ENCODE measurements at regions not wholly inside any gene's neighbourhood (a gene's known extent, or its start where the extent isn't known, plus 50 kb on each side); places are given as distances from the start of the nearest gene placed in this dataset.

DNA sequence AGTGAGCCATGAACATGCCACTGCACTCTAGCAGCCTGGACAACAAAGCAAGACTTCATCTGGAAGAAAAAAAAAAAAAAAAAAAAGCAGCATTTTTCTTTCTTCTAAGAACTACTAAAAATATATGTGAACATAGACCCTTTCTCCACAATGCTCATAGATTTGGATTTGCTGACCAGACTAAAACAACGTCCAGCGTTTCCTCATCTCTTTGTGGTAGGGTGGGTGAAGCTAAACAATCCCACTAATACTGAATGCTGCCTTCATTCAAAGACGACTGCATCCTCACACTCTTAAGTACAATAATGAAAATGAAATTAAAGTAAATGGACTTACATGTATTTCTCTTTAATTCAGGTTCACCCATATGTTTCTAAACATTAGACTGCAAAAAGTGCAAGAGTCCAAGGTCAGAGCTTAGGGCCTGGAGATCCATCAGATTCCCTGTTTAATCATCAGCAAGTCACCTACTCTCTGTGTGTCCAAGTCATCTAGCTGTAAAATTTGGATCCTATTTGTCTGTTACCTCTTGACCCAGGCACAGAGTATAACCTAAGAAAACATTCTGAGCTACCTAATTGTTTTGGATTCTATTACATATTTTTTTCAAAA is 99.4 kb upstream of the NHSL1 start:
- no peak overlapping the region for H3K4me3 ChIP-seq (ENCODE audit: low read depth in 1 of 3, low read length in 3 of 3)
- H3K27me3 ChIP-seq (ENCODE audit: control insufficient read depth in 4 of 4, insufficient read depth in 4 of 4, low read length in 3 of 4) = no peaks in the 10 kb centered on the region
- H3K9ac ChIP-seq (ENCODE audit: low read depth in 1 of 2, low read length in 2 of 2) = no peak overlapping the region
- H3K4me1 ChIP-seq (ENCODE audit: control insufficient read depth in 4 of 4, insufficient read depth in 4 of 4, low read length in 3 of 4) = peaks cover 17 to 50% (median 39%) of the 10 kb centered on the region in 4 donors
- H3K9me3 ChIP-seq (ENCODE audit: control insufficient read depth in 4 of 4, low read length in 3 of 4) = no peaks in the 10 kb centered on the region
- no peak for DNase-seq (ENCODE audit: low spot score)
- no peaks in the 10 kb centered on the region for H3K36me3 ChIP-seq (ENCODE audit: control insufficient read depth in 4 of 4, insufficient read depth in 3 of 4, low read depth in 1 of 4, low read length in 3 of 4)
- TF ChIP-seq, protein P1, sequence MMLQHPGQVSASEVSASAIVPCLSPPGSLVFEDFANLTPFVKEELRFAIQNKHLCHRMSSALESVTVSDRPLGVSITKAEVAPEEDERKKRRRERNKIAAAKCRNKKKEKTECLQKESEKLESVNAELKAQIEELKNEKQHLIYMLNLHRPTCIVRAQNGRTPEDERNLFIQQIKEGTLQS (IDR thresholded peaks at IDR 0.05) = no peak
- TF ChIP-seq TAF1 (conservative IDR thresholded peaks at IDR 0.05) = no peak
- peak; percentile 88 to 89 for TF ChIP-seq HNF4A (conservative IDR thresholded peaks at IDR 0.05)
- TF ChIP-seq SP1 (IDR thresholded peaks at IDR 0.05) = peak; percentile 46
- TF ChIP-seq RXRA (IDR thresholded peaks at IDR 0.05) = peak; percentile 63 to 72
- TF ChIP-seq, protein P2, sequence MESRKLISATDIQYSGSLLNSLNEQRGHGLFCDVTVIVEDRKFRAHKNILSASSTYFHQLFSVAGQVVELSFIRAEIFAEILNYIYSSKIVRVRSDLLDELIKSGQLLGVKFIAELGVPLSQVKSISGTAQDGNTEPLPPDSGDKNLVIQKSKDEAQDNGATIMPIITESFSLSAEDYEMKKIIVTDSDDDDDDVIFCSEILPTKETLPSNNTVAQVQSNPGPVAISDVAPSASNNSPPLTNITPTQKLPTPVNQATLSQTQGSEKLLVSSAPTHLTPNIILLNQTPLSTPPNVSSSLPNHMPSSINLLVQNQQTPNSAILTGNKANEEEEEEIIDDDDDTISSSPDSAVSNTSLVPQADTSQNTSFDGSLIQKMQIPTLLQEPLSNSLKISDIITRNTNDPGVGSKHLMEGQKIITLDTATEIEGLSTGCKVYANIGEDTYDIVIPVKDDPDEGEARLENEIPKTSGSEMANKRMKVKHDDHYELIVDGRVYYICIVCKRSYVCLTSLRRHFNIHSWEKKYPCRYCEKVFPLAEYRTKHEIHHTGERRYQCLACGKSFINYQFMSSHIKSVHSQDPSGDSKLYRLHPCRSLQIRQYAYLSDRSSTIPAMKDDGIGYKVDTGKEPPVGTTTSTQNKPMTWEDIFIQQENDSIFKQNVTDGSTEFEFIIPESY (IDR thresholded peaks at IDR 0.05) = peak; percentile 15
- TF ChIP-seq, protein P3, sequence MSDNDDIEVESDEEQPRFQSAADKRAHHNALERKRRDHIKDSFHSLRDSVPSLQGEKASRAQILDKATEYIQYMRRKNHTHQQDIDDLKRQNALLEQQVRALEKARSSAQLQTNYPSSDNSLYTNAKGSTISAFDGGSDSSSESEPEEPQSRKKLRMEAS (IDR thresholded peaks at IDR 0.05) = peak; percentile 43
- no peak for TF ChIP-seq GABPA (IDR thresholded peaks at IDR 0.05 in 1 of 2, conservative IDR thresholded peaks at IDR 0.05 in 1 of 2)
- 43% methylated on average over 3 of the region's 3 CpGs for WGBS
- H3K27ac ChIP-seq (ENCODE audit: low read depth in 1 of 2, low read length in 2 of 2) = peak overlapping the region in 1 of 2 donors; percentile 40

DNA sequence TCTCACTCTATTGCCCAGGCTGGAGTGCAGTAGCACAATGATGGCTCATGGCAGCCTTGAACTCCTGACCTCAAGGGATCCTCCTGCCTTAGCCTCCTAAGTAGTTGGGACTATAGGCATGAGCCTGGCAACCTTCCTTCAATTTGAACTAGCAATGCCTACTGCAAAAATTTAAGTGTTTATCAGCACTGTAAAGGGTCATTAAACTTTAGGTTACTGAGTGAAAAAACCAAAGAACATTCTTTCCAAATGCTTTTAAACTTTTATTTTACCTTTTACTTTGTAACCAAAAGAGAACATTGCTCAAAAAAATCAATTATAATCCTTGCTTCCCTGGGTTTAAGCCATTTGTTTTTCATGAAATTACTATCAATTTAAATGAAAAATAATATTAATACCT is 101.0 kb upstream of the NHSL1 start:
- DNase-seq (ENCODE audit: low spot score) = no peak
- H3K4me3 ChIP-seq (ENCODE audit: low read depth in 1 of 3, low read length in 3 of 3) = no peak overlapping the region
- no peak overlapping the region for H3K9ac ChIP-seq (ENCODE audit: low read depth in 1 of 2, low read length in 2 of 2)
- peaks cover 19 to 45% (median 32%) of the 10 kb centered on the region in 4 donors for H3K4me1 ChIP-seq (ENCODE audit: control insufficient read depth in 4 of 4, insufficient read depth in 4 of 4, low read length in 3 of 4)
- no peaks in the 10 kb centered on the region for H3K27me3 ChIP-seq (ENCODE audit: control insufficient read depth in 4 of 4, insufficient read depth in 4 of 4, low read length in 3 of 4)
- H3K9me3 ChIP-seq (ENCODE audit: control insufficient read depth in 4 of 4, low read length in 3 of 4) = no peaks in the 10 kb centered on the region
- H3K36me3 ChIP-seq (ENCODE audit: control insufficient read depth in 4 of 4, insufficient read depth in 3 of 4, low read depth in 1 of 4, low read length in 3 of 4) = no peaks in the 10 kb centered on the region
- TF ChIP-seq RXRA (IDR thresholded peaks at IDR 0.05) (peak; percentile 67 to 76), FOXA1 (IDR thresholded peaks at IDR 0.05) (no peak), HNF4A (conservative IDR thresholded peaks at IDR 0.05) (peak; percentile 32 to 35), RAD21 (IDR thresholded peaks at IDR 0.05) (no peak), SP1 (IDR thresholded peaks at IDR 0.05) (peak; percentile 18), TAF1 (conservative IDR thresholded peaks at IDR 0.05) (no peak)
- H3K27ac ChIP-seq (ENCODE audit: low read depth in 1 of 2, low read length in 2 of 2) = peak overlapping the region in 1 of 2 donors; percentile 16

DNA sequence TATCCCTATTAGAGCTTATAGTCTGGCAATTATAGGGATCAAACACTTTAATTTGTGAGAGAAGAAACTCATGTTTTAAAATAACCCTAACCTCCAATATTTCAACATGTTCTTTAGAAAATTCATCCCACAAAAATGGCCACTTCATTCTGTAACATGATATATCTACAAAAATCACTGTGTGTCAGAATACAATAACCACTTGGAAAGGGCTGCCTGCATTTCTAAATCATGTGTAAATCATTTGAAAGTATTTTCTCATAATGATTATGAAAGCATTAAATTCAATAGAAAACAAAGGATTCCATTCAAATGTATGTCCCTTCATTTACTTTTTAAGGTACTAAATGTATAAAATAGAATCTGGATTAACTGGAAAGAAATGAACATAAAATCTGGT is 101.4 kb upstream of the NHSL1 start:
- H3K4me3 ChIP-seq (ENCODE audit: low read depth in 1 of 3, low read length in 3 of 3) = no peak overlapping the region
- H3K36me3 ChIP-seq (ENCODE audit: control insufficient read depth in 4 of 4, insufficient read depth in 3 of 4, low read depth in 1 of 4, low read length in 3 of 4) = no peaks in the 10 kb centered on the region
- no peak for DNase-seq (ENCODE audit: low spot score)
- H3K27me3 ChIP-seq (ENCODE audit: control insufficient read depth in 4 of 4, insufficient read depth in 4 of 4, low read length in 3 of 4) = no peaks in the 10 kb centered on the region
- TF ChIP-seq, protein P4, sequence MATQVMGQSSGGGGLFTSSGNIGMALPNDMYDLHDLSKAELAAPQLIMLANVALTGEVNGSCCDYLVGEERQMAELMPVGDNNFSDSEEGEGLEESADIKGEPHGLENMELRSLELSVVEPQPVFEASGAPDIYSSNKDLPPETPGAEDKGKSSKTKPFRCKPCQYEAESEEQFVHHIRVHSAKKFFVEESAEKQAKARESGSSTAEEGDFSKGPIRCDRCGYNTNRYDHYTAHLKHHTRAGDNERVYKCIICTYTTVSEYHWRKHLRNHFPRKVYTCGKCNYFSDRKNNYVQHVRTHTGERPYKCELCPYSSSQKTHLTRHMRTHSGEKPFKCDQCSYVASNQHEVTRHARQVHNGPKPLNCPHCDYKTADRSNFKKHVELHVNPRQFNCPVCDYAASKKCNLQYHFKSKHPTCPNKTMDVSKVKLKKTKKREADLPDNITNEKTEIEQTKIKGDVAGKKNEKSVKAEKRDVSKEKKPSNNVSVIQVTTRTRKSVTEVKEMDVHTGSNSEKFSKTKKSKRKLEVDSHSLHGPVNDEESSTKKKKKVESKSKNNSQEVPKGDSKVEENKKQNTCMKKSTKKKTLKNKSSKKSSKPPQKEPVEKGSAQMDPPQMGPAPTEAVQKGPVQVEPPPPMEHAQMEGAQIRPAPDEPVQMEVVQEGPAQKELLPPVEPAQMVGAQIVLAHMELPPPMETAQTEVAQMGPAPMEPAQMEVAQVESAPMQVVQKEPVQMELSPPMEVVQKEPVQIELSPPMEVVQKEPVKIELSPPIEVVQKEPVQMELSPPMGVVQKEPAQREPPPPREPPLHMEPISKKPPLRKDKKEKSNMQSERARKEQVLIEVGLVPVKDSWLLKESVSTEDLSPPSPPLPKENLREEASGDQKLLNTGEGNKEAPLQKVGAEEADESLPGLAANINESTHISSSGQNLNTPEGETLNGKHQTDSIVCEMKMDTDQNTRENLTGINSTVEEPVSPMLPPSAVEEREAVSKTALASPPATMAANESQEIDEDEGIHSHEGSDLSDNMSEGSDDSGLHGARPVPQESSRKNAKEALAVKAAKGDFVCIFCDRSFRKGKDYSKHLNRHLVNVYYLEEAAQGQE (IDR thresholded peaks at IDR 0.05) = no peak
- TF ChIP-seq HNF4A (conservative IDR thresholded peaks at IDR 0.05) (no peak), NR2F2 (IDR thresholded peaks at IDR 0.05) (no peak), JUND (IDR thresholded peaks at IDR 0.05) (no peak), GABPA (IDR thresholded peaks at IDR 0.05 in 1 of 2, conservative IDR thresholded peaks at IDR 0.05 in 1 of 2) (no peak), FOXA1 (IDR thresholded peaks at IDR 0.05) (no peak), RXRA (IDR thresholded peaks at IDR 0.05) (no peak), EGR1 (IDR thresholded peaks at IDR 0.05; ENCODE audit: low read depth in 2 of 2) (no peak), RAD21 (IDR thresholded peaks at IDR 0.05) (no peak), HNF4G (IDR thresholded peaks at IDR 0.05) (no peak), FOXA2 (IDR thresholded peaks at IDR 0.05) (no peak)
- TF ChIP-seq, protein P5, sequence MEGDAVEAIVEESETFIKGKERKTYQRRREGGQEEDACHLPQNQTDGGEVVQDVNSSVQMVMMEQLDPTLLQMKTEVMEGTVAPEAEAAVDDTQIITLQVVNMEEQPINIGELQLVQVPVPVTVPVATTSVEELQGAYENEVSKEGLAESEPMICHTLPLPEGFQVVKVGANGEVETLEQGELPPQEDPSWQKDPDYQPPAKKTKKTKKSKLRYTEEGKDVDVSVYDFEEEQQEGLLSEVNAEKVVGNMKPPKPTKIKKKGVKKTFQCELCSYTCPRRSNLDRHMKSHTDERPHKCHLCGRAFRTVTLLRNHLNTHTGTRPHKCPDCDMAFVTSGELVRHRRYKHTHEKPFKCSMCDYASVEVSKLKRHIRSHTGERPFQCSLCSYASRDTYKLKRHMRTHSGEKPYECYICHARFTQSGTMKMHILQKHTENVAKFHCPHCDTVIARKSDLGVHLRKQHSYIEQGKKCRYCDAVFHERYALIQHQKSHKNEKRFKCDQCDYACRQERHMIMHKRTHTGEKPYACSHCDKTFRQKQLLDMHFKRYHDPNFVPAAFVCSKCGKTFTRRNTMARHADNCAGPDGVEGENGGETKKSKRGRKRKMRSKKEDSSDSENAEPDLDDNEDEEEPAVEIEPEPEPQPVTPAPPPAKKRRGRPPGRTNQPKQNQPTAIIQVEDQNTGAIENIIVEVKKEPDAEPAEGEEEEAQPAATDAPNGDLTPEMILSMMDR (IDR thresholded peaks at IDR 0.05; ENCODE audit: low read depth, low read length, missing input control) = no peak
- TF ChIP-seq, protein P1 (IDR thresholded peaks at IDR 0.05) = no peak
- peak overlapping the region; percentile 12 to 41 for H3K27ac ChIP-seq (ENCODE audit: low read depth in 1 of 2, low read length in 2 of 2)
- peaks cover 19 to 47% (median 32%) of the 10 kb centered on the region in 4 donors for H3K4me1 ChIP-seq (ENCODE audit: control insufficient read depth in 4 of 4, insufficient read depth in 4 of 4, low read length in 3 of 4)
- no peak overlapping the region for H3K9ac ChIP-seq (ENCODE audit: low read depth in 1 of 2, low read length in 2 of 2)
- no peaks in the 10 kb centered on the region for H3K9me3 ChIP-seq (ENCODE audit: control insufficient read depth in 4 of 4, low read length in 3 of 4)
